HCT116 (cell line): ENCODE measurements at regions not wholly inside any gene's neighbourhood (a gene's known extent, or its start where the extent isn't known, plus 50 kb on each side); places are given as distances from the start of the nearest gene placed in this dataset.

Experiments
- CBX3 ChIP-seq: IDR thresholded peaks from 2 replicates; pipeline ENCODE4 v1.6.1; 2012; ENCODE audit warnings: low read depth
- EZH2phosphoT487 ChIP-seq: fragments of 200-600 bp; IDR thresholded peaks from 2 replicates; pipeline ENCODE4 v1.6.1; 2018; ENCODE audit warnings: antibody characterized with exemption, borderline replicate concordance
- POLR2A ChIP-seq: IDR thresholded peaks from 2 replicates; pipeline ENCODE4 v1.7.0; 2011; ENCODE audit warnings: borderline replicate concordance; ENCODE audit not compliant: insufficient read depth, insufficient read length; ENCODE audit errors: extremely low read depth
- POLR2AphosphoS5 ChIP-seq: IDR thresholded peaks from 2 replicates; pipeline ENCODE4 v1.6.1; 2011; ENCODE audit warnings: mild to moderate bottlenecking, low read depth, low read length, moderate library complexity
- SP1 ChIP-seq: IDR thresholded peaks from 2 replicates; pipeline ENCODE4 v1.6.1; 2012; ENCODE audit warnings: low read depth
- YY1 ChIP-seq: IDR thresholded peaks from 2 replicates; pipeline ENCODE4 v1.6.1; 2011; ENCODE audit warnings: low read length, low read depth, moderate library complexity, mild to moderate bottlenecking; ENCODE audit not compliant: insufficient replicate concordance; ENCODE audit errors: extremely low read depth
- ZFX ChIP-seq: fragments of 450-650 bp; IDR thresholded peaks from 2 replicates; pipeline ENCODE4 v1.6.1; 2017
- TF ChIP-seq, protein P1 (sequence below), 3 experiments: fragments of 200-600 bp in 1 of 3; sonication (generic) in 1 of 3; IDR thresholded peaks in 2 of 3; conservative IDR thresholded peaks in 1 of 3; 2 replicates each; pipeline ENCODE4 v1.5.1; 2012 to 2017; ENCODE audit warnings: low read depth in 2 of 3, low read length in 2 of 3, antibody characterized with exemption in 1 of 3, borderline replicate concordance in 1 of 3, control low read depth in 1 of 3, mild to moderate bottlenecking in 1 of 3, mixed read lengths in 1 of 3, mixed run types in 1 of 3, moderate library complexity in 1 of 3; ENCODE audit not compliant: insufficient read depth in 1 of 3
- TF ChIP-seq, protein P2 (sequence below): IDR thresholded peaks from 2 replicates; pipeline ENCODE4 v1.6.1; 2012

DNA sequence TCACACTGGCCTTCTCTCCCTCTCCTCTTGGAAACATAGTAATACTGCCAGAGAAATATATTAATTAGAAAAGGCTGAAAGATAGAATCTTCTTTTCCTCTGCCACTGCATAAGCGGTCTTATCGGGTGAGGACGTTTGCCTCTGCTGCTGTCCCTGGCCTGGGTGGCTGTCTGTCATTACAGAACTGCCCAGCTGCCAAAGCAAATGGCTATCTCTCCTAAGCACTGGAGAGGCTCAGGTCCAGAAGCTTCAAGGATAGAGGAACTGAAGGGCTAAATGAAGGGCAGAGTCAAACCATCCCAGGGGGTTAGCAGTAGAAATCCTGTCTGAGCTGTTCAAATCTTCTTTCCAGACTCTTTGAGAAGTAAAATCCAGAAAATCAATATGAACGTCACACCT, 198.6 kb upstream of the CAND1 start:
- TF ChIP-seq, protein P1, sequence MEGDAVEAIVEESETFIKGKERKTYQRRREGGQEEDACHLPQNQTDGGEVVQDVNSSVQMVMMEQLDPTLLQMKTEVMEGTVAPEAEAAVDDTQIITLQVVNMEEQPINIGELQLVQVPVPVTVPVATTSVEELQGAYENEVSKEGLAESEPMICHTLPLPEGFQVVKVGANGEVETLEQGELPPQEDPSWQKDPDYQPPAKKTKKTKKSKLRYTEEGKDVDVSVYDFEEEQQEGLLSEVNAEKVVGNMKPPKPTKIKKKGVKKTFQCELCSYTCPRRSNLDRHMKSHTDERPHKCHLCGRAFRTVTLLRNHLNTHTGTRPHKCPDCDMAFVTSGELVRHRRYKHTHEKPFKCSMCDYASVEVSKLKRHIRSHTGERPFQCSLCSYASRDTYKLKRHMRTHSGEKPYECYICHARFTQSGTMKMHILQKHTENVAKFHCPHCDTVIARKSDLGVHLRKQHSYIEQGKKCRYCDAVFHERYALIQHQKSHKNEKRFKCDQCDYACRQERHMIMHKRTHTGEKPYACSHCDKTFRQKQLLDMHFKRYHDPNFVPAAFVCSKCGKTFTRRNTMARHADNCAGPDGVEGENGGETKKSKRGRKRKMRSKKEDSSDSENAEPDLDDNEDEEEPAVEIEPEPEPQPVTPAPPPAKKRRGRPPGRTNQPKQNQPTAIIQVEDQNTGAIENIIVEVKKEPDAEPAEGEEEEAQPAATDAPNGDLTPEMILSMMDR (IDR thresholded peaks at IDR 0.05 in 2 of 3, conservative IDR thresholded peaks at IDR 0.05 in 1 of 3; ENCODE audit: borderline replicate concordance in 1 of 3, insufficient read depth in 1 of 3, low read depth in 2 of 3, low read length in 2 of 3): no peak
- TF ChIP-seq YY1 (no peak), EZH2phosphoT487 (no peak), CBX3 (no peak), POLR2A (no peak), ZFX (no peak), SP1 (no peak), POLR2AphosphoS5 (no peak)
- TF ChIP-seq, protein P2, sequence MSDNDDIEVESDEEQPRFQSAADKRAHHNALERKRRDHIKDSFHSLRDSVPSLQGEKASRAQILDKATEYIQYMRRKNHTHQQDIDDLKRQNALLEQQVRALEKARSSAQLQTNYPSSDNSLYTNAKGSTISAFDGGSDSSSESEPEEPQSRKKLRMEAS: no peak
